ENCODE measurements at regions not wholly inside any gene's neighbourhood (a gene's known extent, or its start where the extent isn't known, plus 50 kb on each side); places are given as distances from the start of the nearest gene placed in this dataset.

DNA sequence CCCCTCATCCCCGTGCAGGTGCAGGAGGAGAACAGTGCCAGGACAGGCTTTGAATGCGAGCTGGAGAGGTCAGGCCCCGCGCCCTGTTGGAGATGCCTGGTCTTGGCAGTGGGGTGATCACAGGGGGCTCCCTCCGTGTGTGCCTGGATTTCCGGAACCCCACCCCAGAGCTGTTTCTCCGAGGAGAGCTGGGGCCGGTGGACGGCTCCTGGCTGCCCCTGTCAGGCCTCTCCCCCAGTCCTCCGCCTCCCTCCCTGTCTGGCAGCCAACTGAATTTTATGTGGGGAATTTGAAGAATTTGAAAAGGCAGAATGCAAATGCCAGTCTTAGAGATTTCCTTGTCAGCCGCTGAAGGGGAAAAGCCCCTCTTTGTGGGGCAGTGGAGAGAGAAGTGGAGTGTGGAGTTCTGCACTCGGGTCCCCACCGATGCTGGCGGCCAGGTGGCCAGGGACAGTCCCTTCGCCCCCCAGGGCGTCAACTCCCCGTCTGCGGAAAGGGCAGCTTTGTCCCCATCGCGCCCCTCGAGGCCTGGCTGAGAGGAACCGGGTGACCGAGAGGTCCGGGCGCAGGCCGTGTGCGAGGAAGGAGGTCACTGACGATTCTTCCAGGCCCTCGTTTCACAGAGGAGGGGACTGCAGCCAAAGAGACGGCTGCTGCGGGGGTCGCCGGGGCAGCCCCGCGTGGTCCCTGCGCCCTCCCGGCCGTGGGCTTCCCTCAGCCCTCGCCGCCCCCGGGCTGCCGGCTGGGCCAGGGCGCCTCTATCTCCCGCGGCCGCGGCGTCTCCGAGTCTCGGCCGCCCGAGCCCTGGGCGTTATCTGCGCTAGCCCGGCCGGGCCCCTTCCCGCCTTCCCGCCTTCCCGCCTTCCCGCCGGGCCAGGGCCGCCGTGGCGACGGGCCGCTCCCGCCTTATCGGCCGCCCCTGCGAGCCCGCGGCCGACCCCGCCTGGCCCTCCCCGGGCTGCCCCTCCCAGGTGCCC is 56.0 kb upstream of the LCTL start:
- DNase-seq: no peak
- Histone ChIP-seq H3K4me3 (ENCODE audit: low read depth, low read length) (no peak overlapping the region), H3K36me3 (peaks cover 18% of the 10 kb centered on the region), H3K27me3 (no peaks in the 10 kb centered on the region), H3K9me3 (no peaks in the 10 kb centered on the region), H3K4me1 (peaks cover 33% of the 10 kb centered on the region)
- TF ChIP-seq, protein P1, sequence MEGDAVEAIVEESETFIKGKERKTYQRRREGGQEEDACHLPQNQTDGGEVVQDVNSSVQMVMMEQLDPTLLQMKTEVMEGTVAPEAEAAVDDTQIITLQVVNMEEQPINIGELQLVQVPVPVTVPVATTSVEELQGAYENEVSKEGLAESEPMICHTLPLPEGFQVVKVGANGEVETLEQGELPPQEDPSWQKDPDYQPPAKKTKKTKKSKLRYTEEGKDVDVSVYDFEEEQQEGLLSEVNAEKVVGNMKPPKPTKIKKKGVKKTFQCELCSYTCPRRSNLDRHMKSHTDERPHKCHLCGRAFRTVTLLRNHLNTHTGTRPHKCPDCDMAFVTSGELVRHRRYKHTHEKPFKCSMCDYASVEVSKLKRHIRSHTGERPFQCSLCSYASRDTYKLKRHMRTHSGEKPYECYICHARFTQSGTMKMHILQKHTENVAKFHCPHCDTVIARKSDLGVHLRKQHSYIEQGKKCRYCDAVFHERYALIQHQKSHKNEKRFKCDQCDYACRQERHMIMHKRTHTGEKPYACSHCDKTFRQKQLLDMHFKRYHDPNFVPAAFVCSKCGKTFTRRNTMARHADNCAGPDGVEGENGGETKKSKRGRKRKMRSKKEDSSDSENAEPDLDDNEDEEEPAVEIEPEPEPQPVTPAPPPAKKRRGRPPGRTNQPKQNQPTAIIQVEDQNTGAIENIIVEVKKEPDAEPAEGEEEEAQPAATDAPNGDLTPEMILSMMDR (IDR thresholded peaks at IDR 0.05; ENCODE audit: low read depth, low read length): no peak

DNA sequence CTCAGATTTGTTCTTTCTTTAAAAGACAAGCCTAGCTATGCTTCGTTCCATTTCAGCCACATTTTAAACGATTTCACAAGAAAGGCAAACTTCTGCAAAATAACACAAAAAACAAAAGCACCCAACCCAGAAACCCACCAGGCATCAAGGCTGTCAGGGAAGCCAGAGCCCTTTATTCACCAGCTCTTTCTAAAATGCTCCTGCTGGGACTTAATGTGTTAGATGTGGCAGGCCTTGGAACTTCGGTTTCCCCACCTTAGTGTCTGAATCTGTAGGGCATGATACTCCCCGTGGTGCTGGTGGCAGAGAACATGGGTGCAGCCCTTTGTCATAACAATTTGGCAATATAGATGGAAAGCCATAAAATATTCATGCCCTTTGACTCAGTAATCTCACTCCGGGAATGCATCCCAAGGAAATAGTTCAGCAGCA is 56.8 kb upstream of the LCTL start:
- H3K36me3 ChIP-seq: peaks cover 18% of the 10 kb centered on the region
- H3K4me1 ChIP-seq: peaks cover 25% of the 10 kb centered on the region
- H3K9me3 ChIP-seq: no peaks in the 10 kb centered on the region
- H3K27me3 ChIP-seq: no peaks in the 10 kb centered on the region
- TF ChIP-seq, protein P1 (IDR thresholded peaks at IDR 0.05; ENCODE audit: low read depth, low read length): no peak
- H3K4me3 ChIP-seq (ENCODE audit: low read depth, low read length): no peak overlapping the region
- DNase-seq: no peak

DNA sequence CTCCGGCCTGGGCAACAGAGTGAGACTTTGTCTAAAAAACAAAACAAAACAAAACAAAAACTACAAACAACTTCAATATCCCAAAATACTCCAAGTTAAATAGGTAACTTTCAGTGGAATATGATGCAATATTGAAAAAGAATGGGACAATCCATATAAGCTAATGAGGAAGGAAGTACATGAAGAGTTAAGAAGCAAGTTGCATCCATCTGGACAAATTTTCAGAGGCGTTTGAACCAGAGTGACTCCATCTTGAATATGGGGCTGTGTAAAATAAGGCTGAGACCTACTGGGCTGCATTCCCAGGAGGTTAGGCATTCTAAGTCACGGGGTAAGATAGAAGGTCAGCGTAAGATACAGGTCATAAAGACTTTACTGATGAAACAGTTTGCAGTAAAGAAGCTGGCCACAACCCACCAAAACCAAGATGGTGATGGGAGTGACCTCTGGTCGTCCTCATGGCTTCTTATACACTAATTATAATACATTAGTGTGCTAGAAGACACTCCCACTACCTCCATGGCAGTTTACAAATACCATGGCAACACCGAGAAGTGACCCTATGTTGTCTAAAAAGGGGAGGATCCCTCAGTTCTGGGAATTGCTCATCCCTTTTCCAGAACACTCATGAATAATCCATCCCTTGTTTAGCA is 58.1 kb upstream of the LCTL start:
- no peak for DNase-seq
- H3K27me3 ChIP-seq: no peaks in the 10 kb centered on the region
- H3K9me3 ChIP-seq: no peaks in the 10 kb centered on the region
- H3K4me3 ChIP-seq (ENCODE audit: low read depth, low read length): no peak overlapping the region
- TF ChIP-seq, protein P1 (IDR thresholded peaks at IDR 0.05; ENCODE audit: low read depth, low read length): no peak
- peaks cover 20% of the 10 kb centered on the region for H3K4me1 ChIP-seq
- peaks cover 18% of the 10 kb centered on the region for H3K36me3 ChIP-seq

DNA sequence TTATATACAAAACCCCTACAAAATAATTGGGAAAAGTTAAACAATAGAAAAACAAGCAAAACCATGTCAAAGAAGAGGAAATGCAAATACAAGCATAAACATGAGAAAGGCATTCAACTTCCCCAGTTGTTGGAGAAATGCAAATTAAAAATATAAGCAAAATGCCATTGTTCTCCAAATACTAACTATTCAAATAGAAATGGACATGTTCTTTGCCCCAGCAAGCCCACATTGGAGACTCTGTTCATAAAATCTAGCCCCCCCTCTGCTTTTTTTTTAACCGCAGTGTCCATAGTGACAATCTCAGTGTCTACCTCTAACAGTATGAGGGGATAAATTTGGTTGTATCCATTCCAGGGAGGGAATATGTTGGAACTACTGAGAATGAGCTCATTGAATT is 59.7 kb upstream of the LCTL start:
- Histone ChIP-seq H3K4me3 (ENCODE audit: low read depth, low read length) (no peak overlapping the region), H3K27me3 (no peaks in the 10 kb centered on the region), H3K4me1 (peaks cover 14% of the 10 kb centered on the region), H3K9me3 (no peaks in the 10 kb centered on the region), H3K36me3 (peaks cover 9% of the 10 kb centered on the region)
- DNase-seq: no peak
- TF ChIP-seq, protein P1 (IDR thresholded peaks at IDR 0.05; ENCODE audit: low read depth, low read length): no peak

DNA sequence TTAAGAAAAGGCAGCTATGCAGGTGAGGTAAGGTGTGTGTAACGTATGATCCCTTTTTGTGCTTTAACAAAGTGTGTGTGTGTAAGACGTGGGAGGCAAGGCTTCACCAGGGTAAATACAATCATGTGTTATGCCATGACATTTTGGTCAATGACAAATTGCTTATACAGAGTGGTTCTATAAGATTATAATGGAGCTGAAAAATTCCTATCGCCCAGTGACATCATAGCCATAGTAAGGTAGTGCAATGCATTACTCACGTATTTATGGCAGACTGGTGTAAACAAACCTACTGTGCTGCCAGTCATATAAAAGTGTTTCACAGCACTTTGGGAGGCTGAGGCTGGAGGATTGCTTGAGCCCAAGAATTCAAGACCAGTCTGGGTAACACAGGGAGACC is 60.2 kb upstream of the LCTL start:
- H3K27me3 ChIP-seq: no peaks in the 10 kb centered on the region
- no peak for DNase-seq
- H3K4me1 ChIP-seq: peaks cover 17% of the 10 kb centered on the region
- H3K36me3 ChIP-seq: peaks cover 4% of the 10 kb centered on the region
- no peak overlapping the region for H3K4me3 ChIP-seq (ENCODE audit: low read depth, low read length)
- no peaks in the 10 kb centered on the region for H3K9me3 ChIP-seq
- TF ChIP-seq, protein P1 (IDR thresholded peaks at IDR 0.05; ENCODE audit: low read depth, low read length): no peak
